ENCODE measurements at regions not wholly inside any gene's neighbourhood (a gene's known extent, or its start where the extent isn't known, plus 50 kb on each side); places are given as distances from the start of the nearest gene placed in this dataset.

GRCh38 chr5:30663536-30663935, 530.0 kb upstream of the CDH6 start:
- TF ChIP-seq CTCF (IDR thresholded peaks at IDR 0.05): no peak
- TF ChIP-seq POLR2AphosphoS5 (IDR thresholded peaks at IDR 0.05): no peak

Measured in prostate gland (tissue), 2 donors.